Chondrocyte (in vitro differentiated cells): ENCODE measurements at regions not wholly inside any gene's neighbourhood (a gene's known extent, or its start where the extent isn't known, plus 50 kb on each side); places are given as distances from the start of the nearest gene placed in this dataset.

Source experiments
- DNase-seq: peaks from one replicate; pipeline ENCODE4 v3.0.0; 2021; ENCODE audit warnings: mixed read lengths, low spot score
- H3K27ac Mint-ChIP-seq: one replicate; pipeline ENCODE4 v1.8.0; 2021; ENCODE audit warnings: mild to moderate bottlenecking, moderate library complexity, mixed read lengths; ENCODE audit not compliant: unreplicated experiment
- H3K27me3 Mint-ChIP-seq: 2 replicates; pipeline ENCODE4 v1.8.0; 2021; ENCODE audit warnings: low read depth, mixed read lengths
- H3K36me3 Mint-ChIP-seq: 2 replicates; pipeline ENCODE4 v1.8.0; 2021; ENCODE audit warnings: low read depth, mixed read lengths
- H3K4me1 Mint-ChIP-seq: 2 replicates; pipeline ENCODE4 v1.8.0; 2021; ENCODE audit warnings: low read depth, mild to moderate bottlenecking, mixed read lengths
- H3K4me3 Mint-ChIP-seq: one replicate; pipeline ENCODE4 v1.8.0; 2021; ENCODE audit warnings: mild to moderate bottlenecking, moderate library complexity, mixed read lengths; ENCODE audit not compliant: unreplicated experiment
- H3K9me3 Mint-ChIP-seq: 2 replicates; pipeline ENCODE4 v1.8.0; 2021; ENCODE audit warnings: low read depth, mixed read lengths
- TF ChIP-seq, protein P1 (sequence below): fragments of 200-600 bp; sonication (generic); IDR thresholded peaks from 2 replicates; pipeline ENCODE4 v1.5.0; 2021; ENCODE audit warnings: antibody characterized with exemption, mild to moderate bottlenecking, moderate library complexity

GRCh38 chr14:89012282-89013097 lies 188.0 kb downstream of the TTC8 start:
- no peak for DNase-seq
- Mint-ChIP-seq H3K27ac (no peak overlapping the region), H3K4me1 (no peaks in the 10 kb centered on the region), H3K4me3 (no peak overlapping the region), H3K36me3 (no peaks in the 10 kb centered on the region), H3K27me3 (peaks cover 3% of the 10 kb centered on the region), H3K9me3 (peaks cover 5% of the 10 kb centered on the region)
- TF ChIP-seq, protein P1, sequence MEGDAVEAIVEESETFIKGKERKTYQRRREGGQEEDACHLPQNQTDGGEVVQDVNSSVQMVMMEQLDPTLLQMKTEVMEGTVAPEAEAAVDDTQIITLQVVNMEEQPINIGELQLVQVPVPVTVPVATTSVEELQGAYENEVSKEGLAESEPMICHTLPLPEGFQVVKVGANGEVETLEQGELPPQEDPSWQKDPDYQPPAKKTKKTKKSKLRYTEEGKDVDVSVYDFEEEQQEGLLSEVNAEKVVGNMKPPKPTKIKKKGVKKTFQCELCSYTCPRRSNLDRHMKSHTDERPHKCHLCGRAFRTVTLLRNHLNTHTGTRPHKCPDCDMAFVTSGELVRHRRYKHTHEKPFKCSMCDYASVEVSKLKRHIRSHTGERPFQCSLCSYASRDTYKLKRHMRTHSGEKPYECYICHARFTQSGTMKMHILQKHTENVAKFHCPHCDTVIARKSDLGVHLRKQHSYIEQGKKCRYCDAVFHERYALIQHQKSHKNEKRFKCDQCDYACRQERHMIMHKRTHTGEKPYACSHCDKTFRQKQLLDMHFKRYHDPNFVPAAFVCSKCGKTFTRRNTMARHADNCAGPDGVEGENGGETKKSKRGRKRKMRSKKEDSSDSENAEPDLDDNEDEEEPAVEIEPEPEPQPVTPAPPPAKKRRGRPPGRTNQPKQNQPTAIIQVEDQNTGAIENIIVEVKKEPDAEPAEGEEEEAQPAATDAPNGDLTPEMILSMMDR = no peak

GRCh38 chr14:89013098-89013504 lies 188.7 kb downstream of the TTC8 start:
- Mint-ChIP-seq H3K4me3 (no peak overlapping the region), H3K4me1 (no peaks in the 10 kb centered on the region), H3K9me3 (peaks cover 5% of the 10 kb centered on the region), H3K27me3 (peaks cover 3% of the 10 kb centered on the region), H3K27ac (no peak overlapping the region), H3K36me3 (no peaks in the 10 kb centered on the region)
- TF ChIP-seq, protein P1 = peak; percentile 63
- DNase-seq = no peak

DNA sequence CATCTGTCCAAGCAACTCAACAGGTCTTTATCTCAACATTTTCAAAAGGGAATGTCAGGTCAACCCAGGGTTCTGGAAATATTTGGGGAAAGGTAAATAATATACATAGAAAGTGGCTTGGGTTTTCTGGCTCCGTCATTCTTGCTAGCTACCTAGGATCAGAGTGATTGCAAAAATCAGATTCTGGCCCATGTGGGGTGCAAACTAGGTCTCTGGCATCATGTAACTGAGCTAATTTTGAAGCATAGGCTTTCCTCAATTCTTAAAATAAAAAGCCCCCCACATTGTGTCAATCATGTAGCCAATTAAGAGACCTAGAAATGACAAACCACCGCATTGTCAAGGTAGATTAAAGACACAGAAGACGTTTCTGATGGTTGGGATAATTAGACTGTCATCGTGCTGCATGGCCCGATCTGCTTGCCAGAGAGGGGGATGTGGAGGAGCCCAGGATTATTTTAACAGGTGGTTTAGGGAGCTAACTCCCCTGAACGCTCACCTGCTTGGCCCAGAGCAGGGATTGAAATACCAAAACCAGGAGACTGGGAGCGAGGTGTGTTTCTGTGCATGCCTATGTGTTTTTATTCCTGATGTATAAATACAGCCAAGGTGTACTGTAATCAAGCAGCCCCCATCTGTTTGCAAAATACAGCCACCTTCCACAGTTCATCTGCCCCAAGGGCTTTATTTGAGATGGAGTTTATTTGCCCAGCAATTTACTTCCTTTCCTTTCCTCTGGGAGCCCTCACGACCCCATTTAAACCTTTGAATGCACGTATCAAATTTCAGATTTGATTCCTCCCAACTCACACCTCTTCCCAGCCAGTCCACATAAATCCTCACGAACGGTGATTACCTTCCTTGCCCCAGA lies 189.5 kb downstream of the TTC8 start:
- TF ChIP-seq, protein P1 = no peak
- Mint-ChIP-seq H3K4me1 (no peaks in the 10 kb centered on the region), H3K27me3 (peaks cover 3% of the 10 kb centered on the region), H3K9me3 (peaks cover 5% of the 10 kb centered on the region), H3K27ac (no peak overlapping the region), H3K36me3 (no peaks in the 10 kb centered on the region), H3K4me3 (no peak overlapping the region)
- no peak for DNase-seq

GRCh38 chr14:89014569-89014850 lies 190.1 kb downstream of the TTC8 start:
- no peak for DNase-seq
- H3K4me3 Mint-ChIP-seq = no peak overlapping the region

GRCh38 chr14:89015016-89015415 lies 190.6 kb downstream of the TTC8 start:
- Mint-ChIP-seq H3K36me3 (no peaks in the 10 kb centered on the region), H3K27ac (no peak overlapping the region), H3K4me1 (no peaks in the 10 kb centered on the region), H3K9me3 (peaks cover 5% of the 10 kb centered on the region), H3K4me3 (no peak overlapping the region), H3K27me3 (peaks cover 3% of the 10 kb centered on the region)
- TF ChIP-seq, protein P1 = peak; percentile 44
- DNase-seq = no peak

More at GRCh38 chr14:89014569-89014850, 190.1 kb downstream of the TTC8 start:
- TF ChIP-seq, protein P1 = no peak
- H3K9me3 Mint-ChIP-seq = peaks cover 5% of the 10 kb centered on the region
- peaks cover 3% of the 10 kb centered on the region for H3K27me3 Mint-ChIP-seq
- no peaks in the 10 kb centered on the region for H3K4me1 Mint-ChIP-seq
- no peaks in the 10 kb centered on the region for H3K36me3 Mint-ChIP-seq
- no peak overlapping the region for H3K27ac Mint-ChIP-seq
